ENCODE measurements at regions not wholly inside any gene's neighbourhood (a gene's known extent, or its start where the extent isn't known, plus 50 kb on each side); places are given as distances from the start of the nearest gene placed in this dataset.
"Not testable (repeated sequence)": the region's sequence is repeated elsewhere in the genome, so short reads cannot be mapped to it uniquely, and the experiment has no call there.

GRCh38 chr14:55807881-55808379, 227.9 kb downstream of the KTN1 start:
- no peak for DNase-seq

- no peak for DNase-seq
These were observed 233.6 kb downstream of the KTN1 start for GRCh38 chr14:55813630-55814029.

- DNase-seq, result no peak
These were observed 234.1 kb downstream of the KTN1 start for GRCh38 chr14:55814064-55814463.

GRCh38 chr14:55814873-55815272, 234.9 kb downstream of the KTN1 start:
- peak; percentile 31 for DNase-seq

- DNase-seq, result no peak
These were observed 236.2 kb downstream of the KTN1 start for GRCh38 chr14:55816225-55816624.

GRCh38 chr14:55819610-55820304, 239.8 kb downstream of the KTN1 start:
- DNase-seq, result no peak

GRCh38 chr14:55822906-55823305, 242.9 kb downstream of the KTN1 start:
- DNase-seq, result no peak

- peak; percentile 19 for DNase-seq
These were observed 252.3 kb downstream of the KTN1 start for GRCh38 chr14:55832122-55832911.

- no peak for DNase-seq
These were observed 253.0 kb downstream of the KTN1 start for GRCh38 chr14:55832974-55833373.

GRCh38 chr14:55834390-55834789, 254.4 kb downstream of the KTN1 start:
- no peak for DNase-seq

GRCh38 chr14:55835985-55836384, 256.0 kb downstream of the KTN1 start:
- DNase-seq, result no peak

- DNase-seq, result no peak
These were observed 257.5 kb downstream of the KTN1 start for GRCh38 chr14:55837467-55837866.

GRCh38 chr14:55838529-55839052, 258.6 kb downstream of the KTN1 start:
- no peak for DNase-seq

- DNase-seq, result not testable (repeated sequence)
These were observed 259.4 kb downstream of the KTN1 start for GRCh38 chr14:55839301-55839947.

GRCh38 chr14:55840821-55841220, 260.8 kb downstream of the KTN1 start:
- no peak for DNase-seq

GRCh38 chr14:55841625-55842024, 261.6 kb downstream of the KTN1 start:
- no peak for DNase-seq

- no peak for DNase-seq
These were observed 263.9 kb downstream of the KTN1 start for GRCh38 chr14:55843718-55844403.

- DNase-seq, result no peak
These were observed 266.2 kb downstream of the KTN1 start for GRCh38 chr14:55845963-55846825.

GRCh38 chr14:55846826-55847446, 266.9 kb downstream of the KTN1 start:
- DNase-seq, result peak; percentile 64

GRCh38 chr14:55847766-55848165, 267.8 kb downstream of the KTN1 start:
- peak; percentile 86 for DNase-seq

GRCh38 chr14:55848964-55849363, 269.0 kb downstream of the KTN1 start:
- DNase-seq, result no peak
